Neuron (in vitro differentiated cells): ENCODE measurements at regions not wholly inside any gene's neighbourhood (a gene's known extent, or its start where the extent isn't known, plus 50 kb on each side); places are given as distances from the start of the nearest gene placed in this dataset.
"Not testable (repeated sequence)": the region's sequence is repeated elsewhere in the genome, so short reads cannot be mapped to it uniquely, and the experiment has no call there.

Experiments used
- H2AFZ ChIP-seq: one replicate; pipeline ENCODE4 v1.6.1; 2013; ENCODE audit warnings: low read depth, mild to moderate bottlenecking, inconsistent platforms, low read length, moderate library complexity
- H3K27me3 ChIP-seq: one replicate; pipeline ENCODE4 v1.6.1; 2013; ENCODE audit warnings: low read length; ENCODE audit not compliant: insufficient read depth
- H3K36me3 ChIP-seq: one replicate; pipeline ENCODE4 v1.6.1; 2013; ENCODE audit warnings: low read length; ENCODE audit not compliant: insufficient read depth
- H3K4me1 ChIP-seq: one replicate; pipeline ENCODE4 v1.6.1; 2013; ENCODE audit warnings: low read length; ENCODE audit not compliant: insufficient read depth
- H3K4me3 ChIP-seq: 2 replicates; pipeline ENCODE4 v1.5.1; 2013; ENCODE audit warnings: mild to moderate bottlenecking, low read length, moderate library complexity
- H3K9me3 ChIP-seq: one replicate; pipeline ENCODE4 v1.6.1; 2013; ENCODE audit warnings: low read length

- no peak overlapping the region for H2AFZ ChIP-seq
- H3K9me3 ChIP-seq, result no peaks in the 10 kb centered on the region
- no peaks in the 10 kb centered on the region for H3K36me3 ChIP-seq
- H3K4me3 ChIP-seq, result no peak overlapping the region
- no peaks in the 10 kb centered on the region for H3K27me3 ChIP-seq
- no peaks in the 10 kb centered on the region for H3K4me1 ChIP-seq
These were observed 62.8 kb upstream of the FOXN3 start for GRCh38 chr14:89479802-89480201.

GRCh38 chr14:89477391-89477790 is 60.4 kb upstream of the FOXN3 start:
- no peaks in the 10 kb centered on the region for H3K4me1 ChIP-seq
- H3K36me3 ChIP-seq, result no peaks in the 10 kb centered on the region
- no peaks in the 10 kb centered on the region for H3K9me3 ChIP-seq
- H2AFZ ChIP-seq, result no peak overlapping the region
- H3K27me3 ChIP-seq, result no peaks in the 10 kb centered on the region
- no peak overlapping the region for H3K4me3 ChIP-seq

GRCh38 chr14:89476354-89476896 is 59.4 kb upstream of the FOXN3 start:
- Histone ChIP-seq H3K36me3 (no peaks in the 10 kb centered on the region), H3K4me3 (no peak overlapping the region), H3K9me3 (no peaks in the 10 kb centered on the region), H3K27me3 (no peaks in the 10 kb centered on the region), H3K4me1 (no peaks in the 10 kb centered on the region), H2AFZ (no peak overlapping the region)

GRCh38 chr14:89474464-89474863 is 57.4 kb upstream of the FOXN3 start:
- no peak overlapping the region for H2AFZ ChIP-seq
- H3K27me3 ChIP-seq, result no peaks in the 10 kb centered on the region
- no peaks in the 10 kb centered on the region for H3K36me3 ChIP-seq
- no peaks in the 10 kb centered on the region for H3K9me3 ChIP-seq
- H3K4me3 ChIP-seq, result no peak overlapping the region
- no peaks in the 10 kb centered on the region for H3K4me1 ChIP-seq

- no peaks in the 10 kb centered on the region for H3K27me3 ChIP-seq
- no peak overlapping the region for H3K4me3 ChIP-seq
- H3K9me3 ChIP-seq, result no peaks in the 10 kb centered on the region
- no peaks in the 10 kb centered on the region for H3K36me3 ChIP-seq
- H2AFZ ChIP-seq, result no peak overlapping the region
- no peaks in the 10 kb centered on the region for H3K4me1 ChIP-seq
These were observed 57.0 kb upstream of the FOXN3 start for GRCh38 chr14:89473989-89474388.

- no peak overlapping the region for H2AFZ ChIP-seq
- H3K36me3 ChIP-seq, result no peaks in the 10 kb centered on the region
- H3K4me3 ChIP-seq, result no peak overlapping the region
- H3K9me3 ChIP-seq, result no peaks in the 10 kb centered on the region
- no peaks in the 10 kb centered on the region for H3K27me3 ChIP-seq
- no peaks in the 10 kb centered on the region for H3K4me1 ChIP-seq
These were observed 56.5 kb upstream of the FOXN3 start for GRCh38 chr14:89473569-89473968.

GRCh38 chr14:89470401-89470800 is 53.4 kb upstream of the FOXN3 start:
- H2AFZ ChIP-seq, result no peak overlapping the region
- H3K27me3 ChIP-seq, result no peaks in the 10 kb centered on the region
- no peaks in the 10 kb centered on the region for H3K9me3 ChIP-seq
- no peaks in the 10 kb centered on the region for H3K36me3 ChIP-seq
- no peaks in the 10 kb centered on the region for H3K4me1 ChIP-seq
- no peak overlapping the region for H3K4me3 ChIP-seq

- no peak overlapping the region for H3K4me3 ChIP-seq
- no peaks in the 10 kb centered on the region for H3K4me1 ChIP-seq
- H3K27me3 ChIP-seq, result no peaks in the 10 kb centered on the region
- no peaks in the 10 kb centered on the region for H3K36me3 ChIP-seq
- no peaks in the 10 kb centered on the region for H3K9me3 ChIP-seq
- no peak overlapping the region for H2AFZ ChIP-seq
These were observed 52.5 kb upstream of the FOXN3 start for GRCh38 chr14:89469210-89470198.

- Histone ChIP-seq H3K9me3 (no peaks in the 10 kb centered on the region), H3K36me3 (no peaks in the 10 kb centered on the region), H2AFZ (no peak overlapping the region), H3K4me3 (no peak overlapping the region), H3K27me3 (no peaks in the 10 kb centered on the region), H3K4me1 (no peaks in the 10 kb centered on the region)
These were observed 51.5 kb upstream of the FOXN3 start for GRCh38 chr14:89468566-89468965.

GRCh38 chr14:89468030-89468429 is 51.0 kb upstream of the FOXN3 start:
- not testable (repeated sequence) for H3K36me3 ChIP-seq, H3K9me3 ChIP-seq, H3K4me1 ChIP-seq, H3K4me3 ChIP-seq, H2AFZ ChIP-seq, H3K27me3 ChIP-seq

- no peaks in the 10 kb centered on the region for H3K27me3 ChIP-seq
These were observed 49.9 kb upstream of the FOXN3 start for GRCh38 chr14:89466944-89467343.

More at GRCh38 chr14:89466944-89467343, 49.9 kb upstream of the FOXN3 start:
- H2AFZ ChIP-seq, result no peak overlapping the region
- no peak overlapping the region for H3K4me3 ChIP-seq
- no peaks in the 10 kb centered on the region for H3K36me3 ChIP-seq
- H3K9me3 ChIP-seq, result no peaks in the 10 kb centered on the region
- no peaks in the 10 kb centered on the region for H3K4me1 ChIP-seq
